ENCODE measurements at regions not wholly inside any gene's neighbourhood (a gene's known extent, or its start where the extent isn't known, plus 50 kb on each side); places are given as distances from the start of the nearest gene placed in this dataset.
"Not testable (repeated sequence)": the region's sequence is repeated elsewhere in the genome, so short reads cannot be mapped to it uniquely, and the experiment has no call there.

GRCh38 chr2:200194746-200195145, 111.7 kb upstream of the SPATS2L start:
- Mint-ChIP-seq H3K4me3 (no peak overlapping the region), H3K9me3 (peaks cover 0 to 2% (median 0%) of the 10 kb centered on the region in 11 donors), H3K27me3 (peaks cover 17 to 43% (median 34%) of the 10 kb centered on the region in 5 donors), H3K4me1 (no peaks in the 10 kb centered on the region), H3K27ac (no peak overlapping the region), H3K36me3 (no peaks in the 10 kb centered on the region)
- DNase-seq = no peak
- no peaks in the 10 kb centered on the region for H3K4me1 ChIP-seq (ENCODE audit: control insufficient read depth in 2 of 2, insufficient read depth in 2 of 2, low read length in 2 of 2)
- no peaks in the 10 kb centered on the region for H3K27me3 ChIP-seq (ENCODE audit: control insufficient read depth in 2 of 2, insufficient read depth in 2 of 2, low read length in 2 of 2)
- no peak overlapping the region for H3K27ac ChIP-seq (ENCODE audit: low read depth, low read length)
- no peak overlapping the region for H3K4me3 ChIP-seq (ENCODE audit: low read length)
- H3K36me3 ChIP-seq (ENCODE audit: control insufficient read depth in 2 of 3, insufficient read depth in 3 of 3, low read length in 3 of 3) = no peaks in the 10 kb centered on the region
- ChIA-PET CTCF (no interaction called here), POLR2A (no interaction called here)
- intact Hi-C loops (cut with micrococcal nuclease) = no loop called here
- no peak for ATAC-seq
- H3K9me3 ChIP-seq (ENCODE audit: control insufficient read depth in 2 of 3, low read length in 3 of 3) = no peaks in the 10 kb centered on the region

DNA sequence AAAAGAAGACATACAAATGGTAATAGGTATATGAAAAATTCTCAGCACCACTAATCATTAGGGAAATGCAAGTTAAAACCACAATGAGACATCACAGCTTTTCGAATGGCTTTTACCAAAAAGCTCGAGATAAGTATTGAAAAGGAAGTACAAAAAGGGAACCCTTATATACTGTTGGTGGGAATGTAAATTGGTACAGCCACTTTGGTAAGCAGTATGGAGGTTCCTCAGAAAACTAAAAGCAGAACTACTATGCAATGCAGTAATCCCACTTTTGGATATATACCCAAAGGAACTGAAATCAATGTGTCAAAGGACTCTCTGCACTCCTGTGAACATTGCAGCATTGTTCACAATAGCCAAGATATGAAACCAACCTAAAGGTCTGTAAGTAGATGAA, 107.5 kb upstream of the SPATS2L start:
- H3K9me3 ChIP-seq (ENCODE audit: control insufficient read depth in 2 of 3, low read length in 3 of 3) = no peaks in the 10 kb centered on the region
- Mint-ChIP-seq H3K27ac (no peak overlapping the region), H3K27me3 (peaks cover 12 to 37% (median 21%) of the 10 kb centered on the region in 5 donors), H3K9me3 (peaks cover 0 to 2% (median 0%) of the 10 kb centered on the region in 11 donors), H3K36me3 (no peaks in the 10 kb centered on the region), H3K4me1 (no peaks in the 10 kb centered on the region), H3K4me3 (no peak overlapping the region)
- no peaks in the 10 kb centered on the region for H3K4me1 ChIP-seq (ENCODE audit: control insufficient read depth in 2 of 2, insufficient read depth in 2 of 2, low read length in 2 of 2)
- intact Hi-C loops (cut with micrococcal nuclease) = no loop called here
- ChIA-PET CTCF (no interaction called here), POLR2A (no interaction called here)
- no peak overlapping the region for H3K4me3 ChIP-seq (ENCODE audit: low read length)
- ATAC-seq = peak; percentile 67
- H3K27ac ChIP-seq (ENCODE audit: low read depth, low read length) = no peak overlapping the region
- H3K36me3 ChIP-seq (ENCODE audit: control insufficient read depth in 2 of 3, insufficient read depth in 3 of 3, low read length in 3 of 3) = no peaks in the 10 kb centered on the region
- DNase-seq = no peak
- H3K27me3 ChIP-seq (ENCODE audit: control insufficient read depth in 2 of 2, insufficient read depth in 2 of 2, low read length in 2 of 2) = no peaks in the 10 kb centered on the region

- CTCF ChIA-PET = no interaction called here
- Histone ChIP-seq H3K4me1 (ENCODE audit: control insufficient read depth in 2 of 2, insufficient read depth in 2 of 2, low read length in 2 of 2) (no peaks in the 10 kb centered on the region), H3K9me3 (ENCODE audit: control insufficient read depth in 2 of 3, low read length in 3 of 3) (no peaks in the 10 kb centered on the region), H3K36me3 (ENCODE audit: control insufficient read depth in 2 of 3, insufficient read depth in 3 of 3, low read length in 3 of 3) (no peaks in the 10 kb centered on the region), H3K4me3 (ENCODE audit: low read length) (no peak overlapping the region), H3K27ac (ENCODE audit: low read depth, low read length) (no peak overlapping the region), H3K27me3 (ENCODE audit: control insufficient read depth in 2 of 2, insufficient read depth in 2 of 2, low read length in 2 of 2) (no peaks in the 10 kb centered on the region)
- DNase-seq = no peak
- Mint-ChIP-seq H3K4me3 (no peak overlapping the region), H3K4me1 (no peaks in the 10 kb centered on the region), H3K36me3 (no peaks in the 10 kb centered on the region), H3K9me3 (peaks cover 0 to 2% (median 0%) of the 10 kb centered on the region in 11 donors), H3K27ac (no peak overlapping the region), H3K27me3 (peaks cover 12 to 37% (median 19%) of the 10 kb centered on the region in 5 donors)
- intact Hi-C loops (cut with micrococcal nuclease) = no loop called here
- POLR2A ChIA-PET = no interaction called here
- ATAC-seq = no peak
Measured at GRCh38 chr2:200199576-200200263, 106.8 kb upstream of the SPATS2L start.

GRCh38 chr2:200201839-200202238, 104.7 kb upstream of the SPATS2L start:
- H3K4me1 Mint-ChIP-seq; H3K36me3 ChIP-seq (ENCODE audit: control insufficient read depth in 2 of 3, insufficient read depth in 3 of 3, low read length in 3 of 3); H3K36me3 Mint-ChIP-seq; H3K4me3 Mint-ChIP-seq; H3K9me3 ChIP-seq (ENCODE audit: control insufficient read depth in 2 of 3, low read length in 3 of 3); H3K27ac ChIP-seq (ENCODE audit: low read depth, low read length); CTCF ChIA-PET; H3K27ac Mint-ChIP-seq; H3K4me1 ChIP-seq (ENCODE audit: control insufficient read depth in 2 of 2, insufficient read depth in 2 of 2, low read length in 2 of 2); POLR2A ChIA-PET; intact Hi-C loops (cut with micrococcal nuclease); DNase-seq; H3K4me3 ChIP-seq (ENCODE audit: low read length); ATAC-seq; H3K27me3 ChIP-seq (ENCODE audit: control insufficient read depth in 2 of 2, insufficient read depth in 2 of 2, low read length in 2 of 2): not testable (repeated sequence)
- peaks cover 10 to 24% (median 11%) of the 10 kb centered on the region in 5 donors for H3K27me3 Mint-ChIP-seq
- peaks cover 0 to 13% (median 4%) of the 10 kb centered on the region in 11 donors for H3K9me3 Mint-ChIP-seq

DNA sequence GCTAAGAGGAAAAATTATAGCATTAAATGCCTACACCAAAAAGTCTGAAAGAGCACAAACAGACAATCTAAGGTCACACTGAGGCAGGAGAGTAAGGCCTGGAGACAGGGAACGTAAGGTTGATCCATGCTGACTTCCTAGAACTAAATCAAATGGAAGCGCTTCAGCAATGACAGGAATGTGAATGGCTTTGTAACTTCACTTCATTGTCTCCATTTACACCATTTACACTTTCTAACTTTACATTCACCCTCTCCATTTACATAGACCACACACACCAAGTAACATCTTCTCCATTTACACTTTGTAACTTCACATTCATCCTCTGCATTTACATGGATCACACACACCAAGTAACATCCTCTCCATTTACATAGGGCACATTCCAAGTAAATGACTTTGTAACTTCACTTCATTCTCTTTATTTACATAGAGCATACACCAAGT, 103.1 kb upstream of the SPATS2L start:
- ChIA-PET CTCF (no interaction called here), POLR2A (no interaction called here)
- Mint-ChIP-seq H3K36me3 (no peaks in the 10 kb centered on the region), H3K4me3 (no peak overlapping the region), H3K27ac (no peak overlapping the region), H3K27me3 (peaks cover 0 to 18% (median 5%) of the 10 kb centered on the region in 5 donors), H3K9me3 (peaks cover 0 to 13% (median 4%) of the 10 kb centered on the region in 11 donors), H3K4me1 (no peaks in the 10 kb centered on the region)
- H3K4me1 ChIP-seq (ENCODE audit: control insufficient read depth in 2 of 2, insufficient read depth in 2 of 2, low read length in 2 of 2) = no peaks in the 10 kb centered on the region
- ATAC-seq (no peak), DNase-seq (no peak)
- H3K4me3 ChIP-seq (ENCODE audit: low read length) = no peak overlapping the region
- no peak overlapping the region for H3K27ac ChIP-seq (ENCODE audit: low read depth, low read length)
- no peaks in the 10 kb centered on the region for H3K27me3 ChIP-seq (ENCODE audit: control insufficient read depth in 2 of 2, insufficient read depth in 2 of 2, low read length in 2 of 2)
- no peaks in the 10 kb centered on the region for H3K36me3 ChIP-seq (ENCODE audit: control insufficient read depth in 2 of 3, insufficient read depth in 3 of 3, low read length in 3 of 3)
- intact Hi-C loops (cut with micrococcal nuclease) = no loop called here
- no peaks in the 10 kb centered on the region for H3K9me3 ChIP-seq (ENCODE audit: control insufficient read depth in 2 of 3, low read length in 3 of 3)

GRCh38 chr2:200208041-200208440, 98.5 kb upstream of the SPATS2L start:
- Histone ChIP-seq H3K27ac (ENCODE audit: low read depth, low read length) (no peak overlapping the region), H3K4me3 (ENCODE audit: low read length) (no peak overlapping the region), H3K4me1 (ENCODE audit: control insufficient read depth in 2 of 2, insufficient read depth in 2 of 2, low read length in 2 of 2) (no peaks in the 10 kb centered on the region), H3K27me3 (ENCODE audit: control insufficient read depth in 2 of 2, insufficient read depth in 2 of 2, low read length in 2 of 2) (no peaks in the 10 kb centered on the region), H3K9me3 (ENCODE audit: control insufficient read depth in 2 of 3, low read length in 3 of 3) (no peaks in the 10 kb centered on the region), H3K36me3 (ENCODE audit: control insufficient read depth in 2 of 3, insufficient read depth in 3 of 3, low read length in 3 of 3) (no peaks in the 10 kb centered on the region)
- Mint-ChIP-seq H3K27me3 (peaks cover 9 to 16% (median 13%) of the 10 kb centered on the region in 5 donors), H3K4me1 (peaks cover 0 to 1% (median 0%) of the 10 kb centered on the region in 7 donors), H3K27ac (no peak overlapping the region), H3K36me3 (no peaks in the 10 kb centered on the region), H3K9me3 (peaks cover 2 to 14% (median 9%) of the 10 kb centered on the region in 11 donors), H3K4me3 (no peak overlapping the region)
- intact Hi-C loops (cut with micrococcal nuclease) = no loop called here
- POLR2A ChIA-PET = no interaction called here
- ATAC-seq (no peak), DNase-seq (no peak)
- CTCF ChIA-PET = no interaction called here

GRCh38 chr2:200209030-200209429, 97.5 kb upstream of the SPATS2L start:
- H3K36me3 ChIP-seq (ENCODE audit: control insufficient read depth in 2 of 3, insufficient read depth in 3 of 3, low read length in 3 of 3) = no peaks in the 10 kb centered on the region

More at GRCh38 chr2:200209030-200209429, 97.5 kb upstream of the SPATS2L start:
- ChIA-PET CTCF (no interaction called here), POLR2A (no interaction called here)
- Mint-ChIP-seq H3K9me3 (peaks cover 2 to 14% (median 9%) of the 10 kb centered on the region in 11 donors), H3K4me1 (peaks cover 0 to 1% (median 0%) of the 10 kb centered on the region in 7 donors), H3K27ac (no peak overlapping the region), H3K4me3 (no peak overlapping the region), H3K27me3 (peaks cover 9 to 20% (median 15%) of the 10 kb centered on the region in 5 donors), H3K36me3 (no peaks in the 10 kb centered on the region)
- Histone ChIP-seq H3K4me3 (ENCODE audit: low read length) (no peak overlapping the region), H3K27ac (ENCODE audit: low read depth, low read length) (no peak overlapping the region), H3K9me3 (ENCODE audit: control insufficient read depth in 2 of 3, low read length in 3 of 3) (no peaks in the 10 kb centered on the region), H3K4me1 (ENCODE audit: control insufficient read depth in 2 of 2, insufficient read depth in 2 of 2, low read length in 2 of 2) (no peaks in the 10 kb centered on the region), H3K27me3 (ENCODE audit: control insufficient read depth in 2 of 2, insufficient read depth in 2 of 2, low read length in 2 of 2) (no peaks in the 10 kb centered on the region)
- ATAC-seq (no peak), DNase-seq (no peak)
- intact Hi-C loops (cut with micrococcal nuclease) = no loop called here

All from naive thymus-derived CD4-positive, alpha-beta T cell (primary cell).